ENCODE measurements at regions not wholly inside any gene's neighbourhood (a gene's known extent, or its start where the extent isn't known, plus 50 kb on each side); places are given as distances from the start of the nearest gene placed in this dataset.
"Not testable (repeated sequence)": the region's sequence is repeated elsewhere in the genome, so short reads cannot be mapped to it uniquely, and the experiment has no call there.

DNA sequence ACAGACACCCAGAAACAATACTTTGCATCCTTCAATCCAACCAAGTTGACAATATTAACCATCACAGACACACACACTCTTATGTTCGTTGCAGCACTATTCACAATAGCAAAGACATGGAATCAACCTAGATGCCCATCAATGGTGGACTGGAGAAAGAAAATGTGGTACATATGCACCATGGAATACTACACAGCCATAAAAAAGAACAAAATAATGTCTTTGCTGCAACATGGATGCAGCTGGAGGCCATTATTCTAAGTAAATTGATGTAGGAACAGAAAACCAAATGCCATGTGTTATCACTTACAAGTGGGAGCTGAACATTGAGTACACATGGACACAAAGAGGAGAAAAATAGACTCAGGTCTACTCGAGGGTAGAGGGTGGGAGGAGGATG, 102.2 kb upstream of the KRAS start:
- H3K4me1 ChIP-seq (replicated peaks in 1 of 2; ENCODE audit: control insufficient read depth in 2 of 2, insufficient read depth in 2 of 2, low read length in 2 of 2); H3K79me2 ChIP-seq (ENCODE audit: control insufficient read depth, insufficient read depth, low read length); POLR2A ChIA-PET; H4K20me1 ChIP-seq (replicated peaks; ENCODE audit: control insufficient read depth, insufficient read depth, low read length); H3K9ac ChIP-seq (ENCODE audit: insufficient read depth in 1 of 2, low read depth in 2 of 2, low read length in 2 of 2); FAIRE-seq; BruUV-seq (replicated peaks); H3K36me3 ChIP-seq (ENCODE audit: control insufficient read depth, insufficient read depth, low read length); H3K4me3 ChIP-seq; ATAC-seq; CTCF ChIA-PET (ENCODE audit: low intra/inter-chr PET ratio); H3K9me3 ChIP-seq (replicated peaks; ENCODE audit: control insufficient read depth, insufficient read depth, low read depth, low read length); DNase-seq (ENCODE audit: extremely low read depth in 1 of 4, low spot score in 3 of 4); intact Hi-C loops (cut with micrococcal nuclease); H3K4me2 ChIP-seq (ENCODE audit: insufficient read depth, low read length); in situ Hi-C loops (cut with MboI); H3K9me1 ChIP-seq (ENCODE audit: control insufficient read depth, insufficient read depth, low read length); H2AFZ ChIP-seq (ENCODE audit: low read depth, low read length); H3K27ac ChIP-seq (ENCODE audit: extremely low read depth, low read depth, low read length); H3K27me3 ChIP-seq (ENCODE audit: control insufficient read depth in 2 of 2, insufficient read depth in 2 of 2, low read length in 2 of 2): not testable (repeated sequence)
- 0% methylated on average over 2 of the region's 2 CpGs for WGBS (ENCODE audit: insufficient coverage, low coverage, missing lambda C conversion rate)

DNA sequence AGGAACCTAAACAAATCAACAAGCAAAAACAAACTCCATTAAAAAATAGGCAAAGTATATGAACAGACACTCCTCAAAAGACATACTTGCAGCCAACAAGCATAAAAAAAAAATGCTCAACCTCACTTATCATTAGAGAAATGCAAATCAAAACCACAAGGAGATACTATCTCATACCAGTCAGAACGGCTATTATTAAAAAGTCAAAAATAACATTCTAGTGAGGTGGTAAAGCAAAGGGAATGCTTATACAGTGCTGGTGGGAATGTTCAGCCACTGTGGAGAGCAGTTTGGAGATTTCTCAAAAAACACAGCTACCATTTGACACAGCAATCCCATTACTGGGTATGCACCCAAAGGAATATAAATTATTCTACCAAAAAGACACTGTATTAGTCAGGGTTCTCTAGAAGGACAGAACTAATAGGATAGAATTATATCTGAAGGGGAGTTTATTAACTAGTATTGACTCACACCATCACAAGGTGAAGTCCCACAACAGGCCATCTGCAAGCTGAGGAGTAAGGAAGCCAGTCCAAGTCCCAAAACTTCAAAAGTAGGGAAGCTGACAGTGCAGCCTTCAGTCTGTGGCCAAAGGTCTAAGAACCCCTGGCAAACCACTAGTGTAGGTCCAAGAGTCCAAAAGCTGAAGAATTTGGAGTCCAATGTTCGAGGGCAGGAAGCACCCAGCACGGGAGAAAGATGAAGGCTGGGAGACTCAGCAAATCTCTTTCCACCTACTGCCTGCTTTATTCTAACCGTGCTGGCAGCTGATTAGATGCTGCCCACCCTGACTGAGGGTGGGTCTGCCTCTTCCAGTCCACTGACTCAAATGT, 101.6 kb upstream of the KRAS start:
- FAIRE-seq (no peak), ATAC-seq (no peak), DNase-seq (ENCODE audit: extremely low read depth in 1 of 4, low spot score in 3 of 4) (no peak)
- Histone ChIP-seq H3K27me3 (ENCODE audit: control insufficient read depth in 2 of 2, insufficient read depth in 2 of 2, low read length in 2 of 2) (peaks cover 0 to under 1% of the 10 kb centered on the region in 2 experiments; a peak in 1 of 5 replicates), H3K9me3 (replicated peaks; ENCODE audit: control insufficient read depth, insufficient read depth, low read depth, low read length) (no peaks in the 10 kb centered on the region), H3K4me1 (replicated peaks in 1 of 2; ENCODE audit: control insufficient read depth in 2 of 2, insufficient read depth in 2 of 2, low read length in 2 of 2) (no peaks in the 10 kb centered on the region), H3K9ac (ENCODE audit: insufficient read depth in 1 of 2, low read depth in 2 of 2, low read length in 2 of 2) (no peak overlapping the region), H3K4me2 (ENCODE audit: insufficient read depth, low read length) (no peak overlapping the region), H3K36me3 (ENCODE audit: control insufficient read depth, insufficient read depth, low read length) (no peaks in the 10 kb centered on the region), H2AFZ (ENCODE audit: low read depth, low read length) (no peak overlapping the region), H3K4me3 (no peak overlapping the region), H3K27ac (ENCODE audit: extremely low read depth, low read depth, low read length) (no peak overlapping the region), H4K20me1 (replicated peaks; ENCODE audit: control insufficient read depth, insufficient read depth, low read length) (no peaks in the 10 kb centered on the region), H3K79me2 (ENCODE audit: control insufficient read depth, insufficient read depth, low read length) (no peaks in the 10 kb centered on the region), H3K9me1 (ENCODE audit: control insufficient read depth, insufficient read depth, low read length) (no peaks in the 10 kb centered on the region)
- CTCF ChIA-PET (ENCODE audit: low intra/inter-chr PET ratio) = no interaction called here
- no peak for TF ChIP-seq ZNF507 (tag; conservative IDR thresholded peaks at IDR 0.05)
- TF ChIP-seq ETS2 (tag; IDR thresholded peaks at IDR 0.05; ENCODE audit: borderline replicate concordance, poor library complexity, severe bottlenecking) = no peak
- no peak for TF ChIP-seq KLF1 (tag; IDR thresholded peaks at IDR 0.05)
- TF ChIP-seq TFAM (CRISPR knock-in tag; conservative IDR thresholded peaks at IDR 0.05) = no peak
- WGBS (ENCODE audit: insufficient coverage, low coverage, missing lambda C conversion rate) = 0% methylated on average over 4 of the region's 4 CpGs
- no TSS peak for BruUV-seq (replicated peaks)
- in situ Hi-C loops (cut with MboI) (no loop called here), intact Hi-C loops (cut with micrococcal nuclease) (no loop called here)
- POLR2A ChIA-PET = interaction anchor here (0.6 kb wide), 1 partner anchor 10 kb away, joined by 3 read pairs; no protein-coding TSS in a partner anchor
